Smooth muscle cell of the brain vasculature (primary cell): ENCODE measurements at regions not wholly inside any gene's neighbourhood (a gene's known extent, or its start where the extent isn't known, plus 50 kb on each side); places are given as distances from the start of the nearest gene placed in this dataset.
"Not testable (repeated sequence)": the region's sequence is repeated elsewhere in the genome, so short reads cannot be mapped to it uniquely, and the experiment has no call there.

Source experiments
- DNase-seq: peaks from one replicate; pipeline ENCODE4 v3.0.0-alpha.2; 2012; ENCODE audit warnings: low read depth, low spot score

GRCh38 chr2:17257189-17257909, 260.9 kb downstream of the RAD51AP2 start:
- DNase-seq: no peak

GRCh38 chr2:17255071-17255470, 263.2 kb downstream of the RAD51AP2 start:
- DNase-seq: no peak

- no peak for DNase-seq
Measured at GRCh38 chr2:17254421-17254820, 263.8 kb downstream of the RAD51AP2 start.

GRCh38 chr2:17252258-17252657, 266.0 kb downstream of the RAD51AP2 start:
- DNase-seq: no peak

- DNase-seq: no peak
Measured at GRCh38 chr2:17251171-17251570, 267.1 kb downstream of the RAD51AP2 start.

GRCh38 chr2:17249249-17249648, 269.0 kb downstream of the RAD51AP2 start:
- DNase-seq: no peak

- DNase-seq: no peak
Measured at GRCh38 chr2:17245906-17246305, 272.3 kb downstream of the RAD51AP2 start.

GRCh38 chr2:17242813-17243485, 275.3 kb downstream of the RAD51AP2 start:
- no peak for DNase-seq

GRCh38 chr2:17239550-17239949, 278.7 kb downstream of the RAD51AP2 start:
- no peak for DNase-seq

- no peak for DNase-seq
Measured at GRCh38 chr2:17235167-17235566, 283.1 kb downstream of the RAD51AP2 start.

- no peak for DNase-seq
Measured at GRCh38 chr2:17232776-17233556, 285.3 kb downstream of the RAD51AP2 start.

- DNase-seq: no peak
Measured at GRCh38 chr2:17231394-17231965, 286.8 kb downstream of the RAD51AP2 start.

GRCh38 chr2:17229414-17229813, 288.8 kb downstream of the RAD51AP2 start:
- no peak for DNase-seq

GRCh38 chr2:17228461-17228860, 289.8 kb downstream of the RAD51AP2 start:
- no peak for DNase-seq

GRCh38 chr2:17227856-17228255, 290.4 kb downstream of the RAD51AP2 start:
- DNase-seq: no peak

- no peak for DNase-seq
Measured at GRCh38 chr2:17226941-17227490, 291.2 kb downstream of the RAD51AP2 start.

- no peak for DNase-seq
Measured at GRCh38 chr2:17223211-17223610, 295.0 kb downstream of the RAD51AP2 start.

- DNase-seq: no peak
Measured at GRCh38 chr2:17208511-17208910, 309.7 kb downstream of the RAD51AP2 start.

- no peak for DNase-seq
Measured at GRCh38 chr2:17206771-17207170, 311.5 kb downstream of the RAD51AP2 start.

GRCh38 chr2:17204214-17204613, 314.0 kb downstream of the RAD51AP2 start:
- not testable (repeated sequence) for DNase-seq

- DNase-seq: not testable (repeated sequence)
Measured at GRCh38 chr2:17202628-17203027, 315.6 kb downstream of the RAD51AP2 start.

- DNase-seq: no peak
Measured at GRCh38 chr2:17199741-17200140, 318.5 kb downstream of the RAD51AP2 start.
